ENCODE measurements at regions not wholly inside any gene's neighbourhood (a gene's known extent, or its start where the extent isn't known, plus 50 kb on each side); places are given as distances from the start of the nearest gene placed in this dataset.

- TF ChIP-seq RCOR1 (IDR thresholded peaks at IDR 0.05; ENCODE audit: insufficient replicate concordance, low read length) = no peak
Observed at GRCh38 chr1:224860488-224861338, 68.8 kb upstream of the DNAH14 start (continued).

- H2AFZ ChIP-seq (replicated peaks; ENCODE audit: low read length, poor library complexity) = no peak overlapping the region
- H3K27me3 ChIP-seq (ENCODE audit: control insufficient read depth, insufficient read depth, low read length) = no peaks in the 10 kb centered on the region; the same call in 1 of the 2 replicates
- no peak overlapping the region for H3K27ac ChIP-seq (ENCODE audit: insufficient read depth, low read length)
- H2AK5ac ChIP-seq (ENCODE audit: low read depth, low read length) = no peak overlapping the region
- H2AK9ac ChIP-seq (replicated peaks; ENCODE audit: low read depth, low read length, poor library complexity) = no peak overlapping the region
- no peak overlapping the region for H4K8ac ChIP-seq (ENCODE audit: low read depth in 2 of 2, low read length in 2 of 2)
- no peak overlapping the region for H3K23ac ChIP-seq (ENCODE audit: low read depth, low read length)
- no peak overlapping the region for H3K18ac ChIP-seq (ENCODE audit: low read depth, low read length)
- no peaks in the 10 kb centered on the region for H3K36me3 ChIP-seq (ENCODE audit: control insufficient read depth, insufficient read depth, low read length)
- H2BK5ac ChIP-seq (ENCODE audit: low read depth, low read length, poor library complexity, severe bottlenecking) = no peak overlapping the region
- intact Hi-C loops (cut with micrococcal nuclease) = no loop called here
- H2BK15ac ChIP-seq (ENCODE audit: low read depth, low read length) = no peak overlapping the region
- H3K9me1 ChIP-seq (ENCODE audit: insufficient read depth, low read length) = no peaks in the 10 kb centered on the region
- TF ChIP-seq CTCF (conservative IDR thresholded peaks at IDR 0.05; ENCODE audit: low read depth, low read length) = no peak
- H3K14ac ChIP-seq (replicated peaks; ENCODE audit: low read depth, low read length) = no peak overlapping the region
- no peak overlapping the region for H3K4me2 ChIP-seq (ENCODE audit: low read depth, low read length)
- no peak overlapping the region for H2BK20ac ChIP-seq (ENCODE audit: low read depth, low read length)
- BruUV-seq (replicated peaks) = no TSS peak
- CTCF ChIA-PET = interaction anchor here (3.7 kb wide), 1 partner anchor 9 kb away, joined by 13 read pairs; no protein-coding TSS in a partner anchor
- in situ Hi-C loops (cut with MboI; ENCODE audit: low sequenced_read_pairs) = no loop called here
- no peaks in the 10 kb centered on the region for H4K20me1 ChIP-seq (ENCODE audit: insufficient read depth, low read length)
- no peak overlapping the region for H4K91ac ChIP-seq (ENCODE audit: insufficient read depth, low read depth, low read length)
- no peaks in the 10 kb centered on the region for H3K79me1 ChIP-seq (ENCODE audit: low read depth in 1 of 2, low read length in 2 of 2)
- H3K4me3 ChIP-seq (ENCODE audit: insufficient read depth, low read depth, low read length) = no peak overlapping the region
- DNase-seq (no peak), ATAC-seq (ENCODE audit: low read depth) (no peak)
- no peak overlapping the region for H2BK120ac ChIP-seq (ENCODE audit: low read depth, low read length)
- 0 out of 2 replicates have a peak, but pooled peaks cover under 1% of the 10 kb centered on the region for H3K9me3 ChIP-seq (ENCODE audit: control insufficient read depth, insufficient read depth, low read length)
- no peak overlapping the region for H4K5ac ChIP-seq (ENCODE audit: low read depth, low read length)
- H3K56ac ChIP-seq (ENCODE audit: extremely low read depth, insufficient read depth, low read length) = no peak overlapping the region
- H3K4ac ChIP-seq (ENCODE audit: low read depth, low read length) = no peak overlapping the region
- no CpG with 5 or more reads among the region's 4 CpGs for WGBS, 2 experiments (ENCODE audit: extremely low coverage in 2 of 2, insufficient read length in 1 of 2)
- POLR2A ChIA-PET (ENCODE audit: unreplicated experiment) = no interaction called here
- H3K9ac ChIP-seq (ENCODE audit: low read depth, low read length) = no peak overlapping the region
- dilution Hi-C loops (cut with HindIII; ENCODE audit: low sequenced_read_pairs, unreplicated experiment) = no loop called here
- no peaks in the 10 kb centered on the region; the same call in 1 of the 2 replicates for H3K4me1 ChIP-seq (ENCODE audit: control insufficient read depth, insufficient read depth, low read length)
Observed at GRCh38 chr1:224861339-224861716, 68.1 kb upstream of the DNAH14 start.

All from IMR-90 (cell line).